ENCODE measurements at regions not wholly inside any gene's neighbourhood (a gene's known extent, or its start where the extent isn't known, plus 50 kb on each side); places are given as distances from the start of the nearest gene placed in this dataset.
"Not testable (repeated sequence)": the region's sequence is repeated elsewhere in the genome, so short reads cannot be mapped to it uniquely, and the experiment has no call there.

- Histone ChIP-seq H3K27me3 (no peaks in the 10 kb centered on the region), H3K4me3 (no peak overlapping the region), H3K9me3 (peaks cover 0 to 14% (median 0%) of the 10 kb centered on the region in 3 donors), H3K36me3 (no peaks in the 10 kb centered on the region), H3K4me1 (no peaks in the 10 kb centered on the region), H3K27ac (no peak overlapping the region)
- no peak for TF ChIP-seq POLR2AphosphoS5 (IDR thresholded peaks at IDR 0.05)
- no peak for TF ChIP-seq POLR2A (IDR thresholded peaks at IDR 0.05)
- TF ChIP-seq CTCF (IDR thresholded peaks at IDR 0.05), result no peak
- TF ChIP-seq EP300 (IDR thresholded peaks at IDR 0.05), result no peak
- WGBS, 2 donors (ENCODE audit: low coverage in 1 of 2), result 87 to 92% methylated on average over 5 of the region's 5 CpGs
- ATAC-seq, result no peak
Measured at GRCh38 chr13:61275251-61275650, 140.4 kb downstream of the PCDH20 start.

GRCh38 chr13:61266896-61267295 is 148.8 kb downstream of the PCDH20 start:
- H3K36me3 ChIP-seq, H3K27ac ChIP-seq, ATAC-seq, H3K27me3 ChIP-seq, H3K4me3 ChIP-seq, H3K4me1 ChIP-seq: not testable (repeated sequence)
- H3K9me3 ChIP-seq, result peaks cover 0 to 34% (median 0%) of the 10 kb centered on the region in 3 donors
- WGBS, 2 donors (ENCODE audit: low coverage in 1 of 2), result 67% methylated on average over 1 of the region's 6 CpGs; no CpG with 5 or more reads in 1 of the 2 donors

GRCh38 chr13:61261746-61262472 is 153.7 kb downstream of the PCDH20 start:
- TF ChIP-seq POLR2AphosphoS5 (IDR thresholded peaks at IDR 0.05) (no peak), CTCF (IDR thresholded peaks at IDR 0.05) (no peak), POLR2A (IDR thresholded peaks at IDR 0.05) (no peak), EP300 (IDR thresholded peaks at IDR 0.05) (no peak)
- no peak overlapping the region for H3K4me3 ChIP-seq
- no peak overlapping the region for H3K27ac ChIP-seq
- ATAC-seq, result no peak
- 34 to 65% methylated on average over 4 of the region's 4 CpGs for WGBS, 2 donors (ENCODE audit: low coverage in 1 of 2)
- no peaks in the 10 kb centered on the region for H3K27me3 ChIP-seq
- H3K4me1 ChIP-seq, result peaks cover 0 to 2% (median 0%) of the 10 kb centered on the region in 3 donors
- no peaks in the 10 kb centered on the region for H3K36me3 ChIP-seq
- H3K9me3 ChIP-seq, result peaks cover 0 to 3% (median 0%) of the 10 kb centered on the region in 3 donors

GRCh38 chr13:61258185-61258584 is 157.5 kb downstream of the PCDH20 start:
- no peak overlapping the region for H3K4me3 ChIP-seq
- no peak overlapping the region for H3K27ac ChIP-seq
- TF ChIP-seq POLR2A (IDR thresholded peaks at IDR 0.05), result no peak
- no peak for TF ChIP-seq CTCF (IDR thresholded peaks at IDR 0.05)
- no peak for TF ChIP-seq POLR2AphosphoS5 (IDR thresholded peaks at IDR 0.05)
- TF ChIP-seq EP300 (IDR thresholded peaks at IDR 0.05), result no peak
- no peaks in the 10 kb centered on the region for H3K9me3 ChIP-seq
- H3K36me3 ChIP-seq, result no peaks in the 10 kb centered on the region
- peaks cover 0 to 2% (median 0%) of the 10 kb centered on the region in 3 donors for H3K4me1 ChIP-seq
- no peaks in the 10 kb centered on the region for H3K27me3 ChIP-seq
- no peak for ATAC-seq

- no peak for TF ChIP-seq CTCF (IDR thresholded peaks at IDR 0.05)
- TF ChIP-seq POLR2AphosphoS5 (IDR thresholded peaks at IDR 0.05), result no peak
- TF ChIP-seq EP300 (IDR thresholded peaks at IDR 0.05), result no peak
- TF ChIP-seq POLR2A (IDR thresholded peaks at IDR 0.05), result no peak
- no peaks in the 10 kb centered on the region for H3K9me3 ChIP-seq
- no peak overlapping the region for H3K4me3 ChIP-seq
- H3K27me3 ChIP-seq, result no peaks in the 10 kb centered on the region
- H3K27ac ChIP-seq, result no peak overlapping the region
- no peaks in the 10 kb centered on the region for H3K36me3 ChIP-seq
- no peak for ATAC-seq
- WGBS, 2 donors (ENCODE audit: low coverage in 1 of 2), result 55 to 67% methylated on average over 4 of the region's 4 CpGs
- no peaks in the 10 kb centered on the region for H3K4me1 ChIP-seq
Measured at GRCh38 chr13:61255040-61255796, 160.4 kb downstream of the PCDH20 start.

Data from gastroesophageal sphincter (tissue), 4 donors.